HCT116 (cell line): ENCODE measurements at regions not wholly inside any gene's neighbourhood (a gene's known extent, or its start where the extent isn't known, plus 50 kb on each side); places are given as distances from the start of the nearest gene placed in this dataset.

Experiments used
- ATAC-seq: fragments of 200-7000 bp; cut with Tn5 transposase; 2 replicates; pipeline ENCODE4 v1.9.1; 2020; ENCODE audit warnings: mild to moderate bottlenecking, moderate library complexity
- BruUV-seq: library from RNA; stranded (reverse); fragments of 400-500 nt; replicated peaks from 2 replicates; lab custom pipeline; 2021; lab: Mats Ljungman, UMichigan
- CTCF ChIA-PET: fragments of 300-600 bp; sonication (Branson Sonifier 250); formaldehyde crosslinking; loops from one replicate; lab custom pipeline; 2021; ENCODE audit warnings: antibody characterized with exemption; lab: Charles Lee
- POLR2A ChIA-PET: fragments of 300-600, 350-600 bp; sonication (Branson Sonifier 250); formaldehyde crosslinking; loops from one replicate; lab custom pipeline; 2021; ENCODE audit warnings: antibody characterized with exemption; lab: Charles Lee
- RAD21 ChIA-PET, 2 experiments: fragments of 300-600 bp; sonication (Branson Sonifier 250); formaldehyde crosslinking; loops; one replicate each; lab custom pipeline; 2023; ENCODE audit warnings: low total read pairs in 2 of 2; ENCODE audit not compliant: uncharacterized antibody in 2 of 2, unreplicated experiment in 2 of 2, low non-redundant PET in 1 of 2; lab: Charles Lee
- DNase-seq: peaks from one replicate; pipeline ENCODE4 v3.0.0-alpha.2; 2010; ENCODE audit warnings: low read depth, low spot score
- H2AFZ ChIP-seq: fragments of 200-600 bp; shearing (Covaris generic), sonication (generic); 2 replicates; pipeline ENCODE4 v1.6.1; 2017; ENCODE audit warnings: low read depth, mixed run types, mixed read lengths, antibody characterized with exemption, low read length; ENCODE audit not compliant: poor library complexity, severe bottlenecking
- H3K27ac ChIP-seq: 2 replicates; pipeline ENCODE4 v1.5.1; 2012; ENCODE audit warnings: low read depth, low read length
- H3K27me3 ChIP-seq: fragments of 200-600 bp; sonication (generic); 2 replicates; pipeline ENCODE4 v1.6.1; 2016; ENCODE audit warnings: mixed run types, low read length, mixed read lengths; ENCODE audit not compliant: insufficient read depth
- H3K36me3 ChIP-seq, 2 experiments: fragments of 200-500 bp in 1 of 2; fragments of 200-600 bp in 1 of 2; sonication (Bioruptor generic) in 1 of 2; sonication (generic) in 1 of 2; 2 replicates each; pipeline versions ENCODE4 v1.5.1 to v1.6.1; 2014 to 2016; ENCODE audit warnings: low read length in 2 of 2, inconsistent platforms in 1 of 2, mixed read lengths in 1 of 2, mixed run types in 1 of 2; ENCODE audit not compliant: insufficient read depth in 2 of 2, control insufficient read depth in 1 of 2
- H3K4me1 ChIP-seq, 2 experiments: fragments of 200-600 bp in 1 of 2; sonication (generic) in 1 of 2; 2 replicates each; pipeline versions ENCODE4 v1.5.1 to v1.6.1; 2012 to 2017; ENCODE audit warnings: low read length in 2 of 2, inconsistent platforms in 1 of 2, mild to moderate bottlenecking in 1 of 2, mixed read lengths in 1 of 2, mixed run types in 1 of 2, moderate library complexity in 1 of 2; ENCODE audit not compliant: insufficient read depth in 2 of 2, control insufficient read depth in 1 of 2
- H3K4me2 ChIP-seq: fragments of 200-600 bp; sonication (generic); 2 replicates; pipeline ENCODE4 v1.6.1; 2017; ENCODE audit warnings: mixed run types, low read length, mixed read lengths
- H3K4me3 ChIP-seq, 2 experiments: fragments of 200-600 bp in 1 of 2; sonication (generic) in 1 of 2; replicated peaks in 1 of 2; 2 replicates each; pipeline ENCODE4 v1.5.1; 2011 to 2016; ENCODE audit warnings: low read length in 2 of 2, control low read depth in 1 of 2, low read depth in 1 of 2, mild to moderate bottlenecking in 1 of 2, mixed read lengths in 1 of 2, mixed run types in 1 of 2
- H3K79me2 ChIP-seq: fragments of 200-600 bp; sonication (generic); 2 replicates; pipeline ENCODE4 v1.6.1; 2017; ENCODE audit warnings: mild to moderate bottlenecking, mixed run types, low read length, moderate library complexity, mixed read lengths; ENCODE audit not compliant: insufficient read depth
- H3K9ac ChIP-seq: fragments of 200-600 bp; sonication (generic); 2 replicates; pipeline ENCODE4 v1.6.1; 2016; ENCODE audit warnings: low read length, mixed read lengths
- H3K9me2 ChIP-seq: fragments of 200-600 bp; sonication (generic), shearing (Covaris generic); 2 replicates; pipeline ENCODE4 v1.6.1; 2017; ENCODE audit warnings: mixed run types, mild to moderate bottlenecking, moderate library complexity; ENCODE audit not compliant: insufficient read depth
- H3K9me3 ChIP-seq, 2 experiments: fragments of 200-500 bp in 1 of 2; fragments of 200-600 bp in 1 of 2; sonication (Bioruptor generic) in 1 of 2; sonication (generic) in 1 of 2; 2 replicates each; pipeline ENCODE4 v1.6.1; 2014 to 2017; ENCODE audit warnings: low read length in 2 of 2, mixed read lengths in 2 of 2, inconsistent platforms in 1 of 2, low read depth in 1 of 2, mild to moderate bottlenecking in 1 of 2, mixed run types in 1 of 2, moderate library complexity in 1 of 2; ENCODE audit not compliant: control insufficient read depth in 1 of 2, insufficient read depth in 1 of 2
- H4K20me1 ChIP-seq: fragments of 200-600 bp; sonication (generic), shearing (Covaris generic); 2 replicates; pipeline ENCODE4 v1.6.1; 2017; ENCODE audit warnings: mixed run types, mild to moderate bottlenecking, moderate library complexity; ENCODE audit not compliant: insufficient read depth
- ATF3 ChIP-seq: IDR thresholded peaks from 2 replicates; pipeline ENCODE4 v1.6.1; 2012
- CBX3 ChIP-seq: IDR thresholded peaks from 2 replicates; pipeline ENCODE4 v1.6.1; 2012; ENCODE audit warnings: low read depth
- CTCF ChIP-seq, 3 experiments: fragments of 200-600 bp in 1 of 3; sonication (generic) in 1 of 3; IDR thresholded peaks in 2 of 3; conservative IDR thresholded peaks in 1 of 3; 2 replicates each; pipeline ENCODE4 v1.5.1; 2012 to 2017; ENCODE audit warnings: low read depth in 2 of 3, low read length in 2 of 3, antibody characterized with exemption in 1 of 3, borderline replicate concordance in 1 of 3, control low read depth in 1 of 3, mild to moderate bottlenecking in 1 of 3, mixed read lengths in 1 of 3, mixed run types in 1 of 3, moderate library complexity in 1 of 3; ENCODE audit not compliant: insufficient read depth in 1 of 3
- EGR1 ChIP-seq: IDR thresholded peaks from 2 replicates; pipeline ENCODE4 v1.6.1; 2012; ENCODE audit warnings: low read depth
- ELF1 ChIP-seq: IDR thresholded peaks from 2 replicates; pipeline ENCODE4 v1.6.1; 2012; ENCODE audit warnings: low read depth, borderline replicate concordance
- MAX ChIP-seq: IDR thresholded peaks from 2 replicates; pipeline ENCODE4 v1.6.1; 2012
- POLR2A ChIP-seq: IDR thresholded peaks from 2 replicates; pipeline ENCODE4 v1.7.0; 2011; ENCODE audit warnings: borderline replicate concordance; ENCODE audit not compliant: insufficient read depth, insufficient read length; ENCODE audit errors: extremely low read depth
- RAD21 ChIP-seq: IDR thresholded peaks from 2 replicates; pipeline ENCODE4 v1.6.1; 2012; ENCODE audit warnings: low read depth, mild to moderate bottlenecking
- SIN3A ChIP-seq: IDR thresholded peaks from 2 replicates; pipeline ENCODE4 v1.6.1; 2012; ENCODE audit warnings: low read depth
- SP1 ChIP-seq: IDR thresholded peaks from 2 replicates; pipeline ENCODE4 v1.6.1; 2012; ENCODE audit warnings: low read depth
- SRF ChIP-seq: IDR thresholded peaks from 2 replicates; pipeline ENCODE4 v1.6.1; 2012; ENCODE audit warnings: low read depth
- YY1 ChIP-seq: IDR thresholded peaks from 2 replicates; pipeline ENCODE4 v1.6.1; 2011; ENCODE audit warnings: low read length, low read depth, moderate library complexity, mild to moderate bottlenecking; ENCODE audit not compliant: insufficient replicate concordance; ENCODE audit errors: extremely low read depth
- ZBTB33 ChIP-seq: IDR thresholded peaks from 2 replicates; pipeline ENCODE4 v1.6.1; 2011; ENCODE audit warnings: mild to moderate bottlenecking, low read length, moderate library complexity; ENCODE audit not compliant: insufficient replicate concordance; ENCODE audit errors: extremely low read depth
- intact Hi-C: fragments of 100-400 bp; cut with micrococcal nuclease; formaldehyde crosslinking; loops from 2 replicates; pipeline ENCODE4 v1.10.0; 2022

- no peak for ATAC-seq
- CTCF ChIA-PET: no interaction called here
- H3K4me1 ChIP-seq: no peaks in the 10 kb centered on the region
These were observed 161.6 kb upstream of the FRMPD4 start for GRCh38 chrX:11976663-11977062.

More at GRCh38 chrX:11976663-11977062, 161.6 kb upstream of the FRMPD4 start:
- TF ChIP-seq SP1 (no peak), RAD21 (no peak), ZBTB33 (no peak), SRF (no peak), YY1 (no peak), ELF1 (no peak), CTCF (IDR thresholded peaks at IDR 0.05 in 2 of 3, conservative IDR thresholded peaks at IDR 0.05 in 1 of 3; ENCODE audit: borderline replicate concordance in 1 of 3, insufficient read depth in 1 of 3, low read depth in 2 of 3, low read length in 2 of 3) (no peak), POLR2A (no peak), ATF3 (no peak), CBX3 (no peak), MAX (no peak), SIN3A (no peak), EGR1 (no peak)
- Histone ChIP-seq H3K4me2 (no peak overlapping the region), H3K4me3 (no peak overlapping the region), H3K27me3 (no peaks in the 10 kb centered on the region), H3K36me3 (no peaks in the 10 kb centered on the region), H3K9me2 (no peaks in the 10 kb centered on the region), H3K27ac (no peak overlapping the region), H3K79me2 (no peaks in the 10 kb centered on the region), H3K9ac (no peak overlapping the region), H3K9me3 (no peaks in the 10 kb centered on the region), H2AFZ (no peak overlapping the region), H4K20me1 (no peaks in the 10 kb centered on the region)
- no peak for DNase-seq
- no TSS peak for BruUV-seq
- ChIA-PET RAD21 (no interaction called here), POLR2A (no interaction called here)
- intact Hi-C loops: no loop called here
